ENCODE measurements at regions not wholly inside any gene's neighbourhood (a gene's known extent, or its start where the extent isn't known, plus 50 kb on each side); places are given as distances from the start of the nearest gene placed in this dataset.

DNA sequence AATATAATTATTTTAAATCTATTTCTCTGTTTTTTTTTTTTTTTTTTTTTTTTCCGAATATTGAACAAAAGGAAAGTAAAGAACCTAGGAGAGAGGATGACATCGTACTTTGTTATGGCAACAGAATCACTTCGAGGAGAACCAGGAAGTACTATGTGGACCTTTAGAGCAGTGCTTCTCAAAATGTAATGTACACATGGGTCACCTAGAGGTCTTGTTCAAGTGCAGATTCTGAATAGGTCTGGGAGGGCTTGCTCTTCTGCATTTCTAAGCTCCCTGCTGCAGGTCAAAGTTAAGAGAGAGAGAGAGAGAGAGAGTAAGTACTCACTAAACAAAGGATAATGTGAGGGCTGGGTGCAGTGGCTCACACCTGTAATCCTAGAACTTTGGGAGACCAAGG is 419.5 kb upstream of the TENM4 start:
- TF ChIP-seq, protein P1, sequence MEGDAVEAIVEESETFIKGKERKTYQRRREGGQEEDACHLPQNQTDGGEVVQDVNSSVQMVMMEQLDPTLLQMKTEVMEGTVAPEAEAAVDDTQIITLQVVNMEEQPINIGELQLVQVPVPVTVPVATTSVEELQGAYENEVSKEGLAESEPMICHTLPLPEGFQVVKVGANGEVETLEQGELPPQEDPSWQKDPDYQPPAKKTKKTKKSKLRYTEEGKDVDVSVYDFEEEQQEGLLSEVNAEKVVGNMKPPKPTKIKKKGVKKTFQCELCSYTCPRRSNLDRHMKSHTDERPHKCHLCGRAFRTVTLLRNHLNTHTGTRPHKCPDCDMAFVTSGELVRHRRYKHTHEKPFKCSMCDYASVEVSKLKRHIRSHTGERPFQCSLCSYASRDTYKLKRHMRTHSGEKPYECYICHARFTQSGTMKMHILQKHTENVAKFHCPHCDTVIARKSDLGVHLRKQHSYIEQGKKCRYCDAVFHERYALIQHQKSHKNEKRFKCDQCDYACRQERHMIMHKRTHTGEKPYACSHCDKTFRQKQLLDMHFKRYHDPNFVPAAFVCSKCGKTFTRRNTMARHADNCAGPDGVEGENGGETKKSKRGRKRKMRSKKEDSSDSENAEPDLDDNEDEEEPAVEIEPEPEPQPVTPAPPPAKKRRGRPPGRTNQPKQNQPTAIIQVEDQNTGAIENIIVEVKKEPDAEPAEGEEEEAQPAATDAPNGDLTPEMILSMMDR (IDR thresholded peaks at IDR 0.05; ENCODE audit: insufficient read depth, low read depth, low read length) = no peak
- no peaks in the 10 kb centered on the region for H3K27me3 ChIP-seq (ENCODE audit: control insufficient read depth, insufficient read depth, low read length)
- H3K4me3 ChIP-seq (ENCODE audit: low read depth, low read length) = no peak overlapping the region
- DNase-seq (ENCODE audit: low read depth) = no peak
- ChIA-PET CTCF (no interaction called here), POLR2A (no interaction called here)
- no peaks in the 10 kb centered on the region for H3K36me3 ChIP-seq (ENCODE audit: control insufficient read depth, insufficient read depth, low read length)

DNA sequence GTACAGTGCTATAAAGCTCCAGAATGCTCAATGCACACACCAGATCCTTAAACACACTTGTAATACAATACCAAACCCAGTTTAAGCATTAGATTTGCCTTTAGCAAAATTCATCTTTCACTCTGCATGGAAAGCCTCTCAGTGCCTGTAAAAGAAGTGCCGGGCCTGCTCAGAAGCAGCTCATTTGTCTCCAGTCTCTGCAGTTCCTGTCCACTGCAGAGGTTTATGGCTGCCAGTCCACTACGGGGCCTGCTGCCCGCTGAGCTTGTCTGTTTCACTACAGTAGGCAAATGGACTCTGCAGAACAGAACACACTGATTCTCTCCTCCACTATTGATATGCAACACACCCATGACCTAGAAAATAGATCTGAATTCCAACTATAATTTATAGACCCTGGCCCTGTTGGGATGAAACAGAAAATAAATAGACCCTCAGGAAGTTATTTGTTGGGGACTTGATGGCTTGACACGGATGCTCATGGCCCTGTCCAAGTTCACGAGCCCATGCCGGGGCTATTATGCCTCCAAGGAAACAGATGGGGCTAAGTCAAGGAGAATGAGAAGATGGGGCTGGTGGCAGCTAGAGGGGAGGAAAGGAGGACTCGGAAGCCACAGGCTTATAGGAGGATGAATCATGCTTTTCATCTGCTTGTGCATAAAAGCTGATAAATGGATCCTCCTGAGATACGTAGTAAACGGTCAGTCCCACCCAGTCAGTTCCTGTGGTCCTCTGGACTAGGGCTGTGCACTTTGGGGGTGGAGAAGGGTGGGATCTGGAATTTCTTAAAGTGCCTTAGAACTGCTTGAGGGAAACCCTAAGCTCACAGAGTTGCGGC is 416.8 kb upstream of the TENM4 start:
- Histone ChIP-seq H3K27me3 (ENCODE audit: control insufficient read depth, insufficient read depth, low read length) (no peaks in the 10 kb centered on the region), H3K36me3 (ENCODE audit: control insufficient read depth, insufficient read depth, low read length) (no peaks in the 10 kb centered on the region), H3K4me3 (ENCODE audit: low read depth, low read length) (no peak overlapping the region)
- POLR2A ChIA-PET = no interaction called here
- TF ChIP-seq, protein P1 (IDR thresholded peaks at IDR 0.05; ENCODE audit: insufficient read depth, low read depth, low read length) = no peak
- no peak for DNase-seq (ENCODE audit: low read depth)
- CTCF ChIA-PET = no interaction called here

DNA sequence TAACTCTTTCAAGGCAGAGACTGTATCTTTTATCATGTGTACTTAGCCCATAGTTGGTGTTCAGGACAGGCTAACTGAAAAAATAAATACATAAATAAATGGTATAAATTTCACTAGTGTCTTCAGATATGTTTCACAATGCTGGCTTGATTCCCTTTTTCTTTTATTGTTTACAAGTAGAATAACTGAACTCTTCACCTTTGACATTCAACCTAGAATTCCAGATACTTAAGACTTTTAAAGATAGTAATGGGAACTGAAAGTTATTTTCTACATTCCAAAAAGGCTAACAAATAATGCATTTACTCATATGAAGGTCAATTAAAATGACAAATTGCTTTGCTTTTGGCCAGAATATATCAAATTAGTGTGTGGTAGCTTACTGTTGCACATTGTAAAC is 411.3 kb upstream of the TENM4 start:
- ChIA-PET CTCF (no interaction called here), POLR2A (no interaction called here)
- H3K27me3 ChIP-seq (ENCODE audit: control insufficient read depth, insufficient read depth, low read length) = no peaks in the 10 kb centered on the region
- DNase-seq (ENCODE audit: low read depth) = no peak
- H3K4me3 ChIP-seq (ENCODE audit: low read depth, low read length) = no peak overlapping the region
- TF ChIP-seq, protein P1 (IDR thresholded peaks at IDR 0.05; ENCODE audit: insufficient read depth, low read depth, low read length) = no peak
- no peaks in the 10 kb centered on the region for H3K36me3 ChIP-seq (ENCODE audit: control insufficient read depth, insufficient read depth, low read length)

DNA sequence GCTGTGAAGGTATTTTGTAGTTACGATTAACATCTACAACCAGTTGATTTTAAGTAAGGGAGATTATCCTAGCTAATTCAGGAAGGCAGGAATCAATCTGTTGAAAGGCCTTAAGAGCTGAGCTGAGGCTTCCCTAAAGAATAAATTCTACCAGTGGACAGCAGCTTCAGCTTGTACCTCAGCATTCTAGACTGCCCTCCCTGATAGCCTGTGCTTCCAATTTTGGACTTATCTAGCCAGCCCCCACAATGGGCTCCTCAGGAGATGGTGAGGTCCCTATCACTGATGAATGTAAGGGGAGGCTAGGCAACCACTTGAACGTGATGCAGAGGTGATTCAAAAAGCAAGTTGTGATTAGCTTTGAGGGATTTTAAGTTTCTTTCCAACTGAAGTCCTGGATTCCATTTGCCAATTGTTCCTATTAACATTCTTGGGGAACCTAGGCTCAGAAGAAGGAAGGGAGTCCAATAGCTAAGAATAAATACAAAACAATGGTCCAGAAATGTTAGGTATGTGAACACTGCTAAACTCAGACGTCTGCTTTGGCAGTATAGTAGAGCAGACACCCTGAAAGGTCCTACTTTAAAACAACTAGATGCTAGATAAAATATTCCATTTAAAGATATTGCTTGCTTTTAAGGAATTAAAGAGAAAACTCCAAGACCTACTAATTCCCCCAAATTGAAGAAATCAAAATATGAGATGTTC is 404.3 kb upstream of the TENM4 start:
- no peaks in the 10 kb centered on the region for H3K27me3 ChIP-seq (ENCODE audit: control insufficient read depth, insufficient read depth, low read length)
- no peak for DNase-seq (ENCODE audit: low read depth)
- POLR2A ChIA-PET = no interaction called here
- CTCF ChIA-PET = no interaction called here
- TF ChIP-seq, protein P1 (IDR thresholded peaks at IDR 0.05; ENCODE audit: insufficient read depth, low read depth, low read length) = no peak
- no peaks in the 10 kb centered on the region for H3K36me3 ChIP-seq (ENCODE audit: control insufficient read depth, insufficient read depth, low read length)
- H3K4me3 ChIP-seq (ENCODE audit: low read depth, low read length) = no peak overlapping the region

DNA sequence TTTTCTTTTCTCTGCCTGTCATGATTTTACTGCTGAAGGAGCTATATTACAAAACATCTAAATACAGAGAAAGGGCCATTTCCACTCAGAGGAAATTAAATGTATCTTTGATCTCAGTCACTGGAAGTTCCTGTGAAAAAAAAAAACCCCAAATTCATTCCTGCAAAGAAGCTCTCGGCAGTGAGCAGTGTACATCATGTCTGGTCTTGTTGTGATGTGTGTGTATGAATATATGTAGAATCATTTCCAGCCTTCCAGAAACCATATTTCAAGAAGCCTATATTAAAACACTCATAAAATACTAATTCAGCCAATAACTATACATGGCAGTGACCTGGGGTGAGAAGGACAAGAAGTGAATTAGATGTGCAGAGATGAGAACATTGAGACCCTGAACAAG is 393.2 kb upstream of the TENM4 start:
- POLR2A ChIA-PET = no interaction called here
- Histone ChIP-seq H3K27me3 (ENCODE audit: control insufficient read depth, insufficient read depth, low read length) (no peaks in the 10 kb centered on the region), H3K36me3 (ENCODE audit: control insufficient read depth, insufficient read depth, low read length) (no peaks in the 10 kb centered on the region), H3K4me3 (ENCODE audit: low read depth, low read length) (no peak overlapping the region)
- CTCF ChIA-PET = no interaction called here
- no peak for DNase-seq (ENCODE audit: low read depth)
- TF ChIP-seq, protein P1 (IDR thresholded peaks at IDR 0.05; ENCODE audit: insufficient read depth, low read depth, low read length) = no peak
